AML-193 (cell line): ENCODE measurements at regions not wholly inside any gene's neighbourhood (a gene's known extent, or its start where the extent isn't known, plus 50 kb on each side); places are given as distances from the start of the nearest gene placed in this dataset.
A peak's percentile ranks its signal among the peaks of the same experiment; 100 is the strongest.
"Not testable (repeated sequence)": the region's sequence is repeated elsewhere in the genome, so short reads cannot be mapped to it uniquely, and the experiment has no call there.

ENCODE experiments used
- DNase-seq, 2 experiments: peaks; one replicate each; lab custom pipeline; 2025; lab: John Stamatoyannopoulos, UW

- no peak for DNase-seq
Measured at GRCh38 chr6:122276637-122277036, 122.8 kb upstream of the HSF2 start.

DNA sequence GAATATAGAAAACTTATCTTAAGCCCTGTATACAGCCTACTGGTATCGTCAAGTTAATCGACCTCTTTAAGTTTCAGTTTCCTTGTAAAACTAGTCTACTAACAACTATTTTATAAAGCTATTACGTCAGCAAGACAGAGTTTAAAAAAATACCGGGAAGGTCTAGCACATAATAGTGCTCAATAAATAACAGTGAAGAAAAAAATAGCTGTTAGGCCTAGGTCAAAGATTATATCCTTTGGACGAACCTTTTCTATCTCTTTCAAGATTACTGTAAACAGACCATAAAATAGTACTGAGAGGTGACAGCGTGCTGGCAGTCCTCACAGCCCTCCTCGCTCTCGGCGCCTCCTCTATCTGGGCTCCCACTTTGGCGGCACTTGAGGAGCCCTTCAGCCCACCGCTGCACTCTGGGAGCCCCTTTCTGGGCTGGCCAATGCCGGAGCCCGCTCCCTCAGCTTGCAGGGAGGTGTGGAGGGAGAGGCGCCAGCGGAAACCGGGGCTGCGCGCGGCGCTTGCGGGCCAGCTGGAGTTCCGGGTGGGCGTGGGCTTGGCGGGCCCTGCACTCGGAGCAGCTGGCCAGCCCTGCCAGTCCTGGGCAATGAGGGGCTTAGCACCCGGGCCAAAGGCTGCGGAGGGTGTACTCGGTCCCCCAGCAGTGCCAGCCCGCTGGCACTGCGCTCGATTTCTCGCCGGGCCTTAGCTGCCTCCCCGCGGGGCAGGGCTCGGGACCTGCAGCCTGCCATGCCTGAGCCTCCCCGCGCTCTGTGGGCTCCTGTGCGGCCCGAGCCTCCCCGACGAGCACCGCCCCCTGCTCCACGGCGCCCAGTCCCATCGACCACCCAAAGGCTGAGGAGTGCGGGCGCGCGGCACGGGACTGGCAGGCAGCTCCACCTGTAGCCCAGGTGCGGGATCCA is 119.1 kb upstream of the HSF2 start:
- DNase-seq, result not testable (repeated sequence)

- DNase-seq, result no peak
Measured at GRCh38 chr6:122283884-122284283, 115.6 kb upstream of the HSF2 start.

GRCh38 chr6:122284848-122285247 is 114.6 kb upstream of the HSF2 start:
- DNase-seq, result no peak

DNA sequence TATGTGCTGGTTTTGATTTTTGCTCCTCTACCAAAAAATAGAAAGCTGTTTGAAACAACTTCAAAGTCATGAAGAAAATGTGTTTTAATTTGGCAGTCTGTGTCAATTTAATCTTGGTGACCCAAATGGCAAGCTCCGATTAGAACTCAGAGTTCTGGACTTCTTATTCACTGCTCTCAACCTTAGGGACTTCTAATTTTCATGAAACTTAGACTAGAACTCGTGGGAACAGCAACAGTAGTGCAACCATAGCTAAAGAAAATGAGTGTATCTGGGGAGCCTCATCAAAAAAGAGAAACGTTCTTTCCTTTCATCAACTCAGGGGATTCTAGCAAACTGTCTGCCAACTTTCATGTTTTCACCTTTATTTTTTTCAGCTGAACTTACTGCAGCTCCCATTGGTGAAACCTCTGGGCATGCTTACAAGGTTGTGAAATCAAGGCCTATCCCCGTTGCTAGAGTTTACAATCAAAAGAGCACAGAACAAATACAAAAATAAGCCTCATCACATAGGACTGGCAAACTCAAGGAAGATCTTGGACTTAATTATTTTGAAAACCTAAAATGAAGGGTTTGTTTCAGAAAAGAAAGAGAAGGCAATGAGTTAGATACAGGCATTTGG is 114.0 kb upstream of the HSF2 start:
- no peak for DNase-seq

DNA sequence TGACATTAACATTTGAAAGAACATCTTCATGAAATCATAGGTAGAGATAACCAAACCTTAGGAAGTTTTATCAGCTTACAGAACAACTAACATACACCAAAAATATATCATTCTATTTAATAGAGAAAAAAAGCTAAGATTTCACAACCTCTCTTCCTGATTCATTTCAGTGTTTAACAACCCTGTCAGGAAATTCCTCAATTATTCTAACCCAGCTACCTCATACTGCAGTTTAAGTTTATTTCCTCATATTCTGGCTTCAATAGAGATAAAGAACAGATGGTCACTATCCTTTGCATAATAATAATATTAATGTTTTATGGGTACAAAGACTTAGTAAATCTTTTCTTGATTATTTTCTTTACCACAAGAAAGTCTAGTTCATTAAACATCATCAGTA is 112.9 kb upstream of the HSF2 start:
- DNase-seq, result peak; percentile 33 to 42

DNA sequence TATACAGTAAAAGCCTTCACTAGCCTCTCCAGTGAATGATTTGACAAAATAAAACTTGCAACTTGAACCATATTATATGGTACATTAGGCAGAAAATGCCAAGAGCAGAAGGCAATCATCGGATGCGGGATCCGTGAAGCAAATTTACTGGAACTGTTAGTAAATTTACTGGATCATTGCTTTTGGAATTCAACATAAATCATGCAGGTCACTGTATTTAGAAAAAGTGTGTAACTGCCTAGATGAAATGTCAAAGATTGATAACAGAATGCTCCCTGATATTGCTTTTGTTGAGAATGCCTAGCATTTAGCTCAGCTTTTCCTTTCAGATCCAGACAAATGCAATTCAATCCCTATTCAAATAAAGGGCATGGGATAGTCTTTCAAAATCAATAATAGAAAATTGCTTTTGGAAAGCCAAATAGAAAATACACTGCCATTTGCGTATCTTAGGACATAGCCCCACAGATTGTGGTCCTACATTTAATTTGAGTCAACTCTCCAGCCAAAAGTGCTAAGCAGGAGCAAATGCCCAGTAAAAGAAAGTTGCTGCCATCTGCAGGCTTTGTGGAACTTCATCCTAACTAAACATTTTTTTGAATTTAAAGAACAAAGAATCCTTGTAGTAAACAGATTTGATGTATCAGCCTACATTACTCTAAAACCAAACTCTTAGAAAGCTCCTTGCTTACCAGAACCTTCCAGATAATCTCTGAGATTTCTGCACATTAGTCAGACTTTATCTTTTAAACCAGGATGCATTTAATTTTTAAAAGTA is 109.5 kb upstream of the HSF2 start:
- no peak for DNase-seq

DNA sequence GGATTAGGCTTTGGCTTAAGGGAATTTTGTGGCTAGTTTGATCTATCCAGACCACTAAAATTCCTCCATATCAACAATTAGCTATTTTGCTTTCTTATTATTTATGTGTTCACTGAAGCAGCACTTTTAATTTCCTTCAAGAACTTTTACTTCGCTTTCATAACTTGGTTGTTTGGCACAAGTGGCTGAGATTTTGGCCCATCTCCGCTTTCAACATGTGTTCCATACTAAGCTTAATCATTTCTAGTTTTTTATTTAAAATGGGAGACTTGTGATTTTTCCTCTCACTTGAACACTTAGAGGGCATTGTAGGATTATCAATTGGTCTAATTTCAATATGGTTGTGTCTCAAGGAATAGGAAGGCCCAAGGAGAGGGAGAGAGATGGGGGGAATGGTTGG is 102.4 kb upstream of the HSF2 start:
- no peak for DNase-seq

GRCh38 chr6:122302067-122302466 is 97.4 kb upstream of the HSF2 start:
- DNase-seq, result no peak

DNA sequence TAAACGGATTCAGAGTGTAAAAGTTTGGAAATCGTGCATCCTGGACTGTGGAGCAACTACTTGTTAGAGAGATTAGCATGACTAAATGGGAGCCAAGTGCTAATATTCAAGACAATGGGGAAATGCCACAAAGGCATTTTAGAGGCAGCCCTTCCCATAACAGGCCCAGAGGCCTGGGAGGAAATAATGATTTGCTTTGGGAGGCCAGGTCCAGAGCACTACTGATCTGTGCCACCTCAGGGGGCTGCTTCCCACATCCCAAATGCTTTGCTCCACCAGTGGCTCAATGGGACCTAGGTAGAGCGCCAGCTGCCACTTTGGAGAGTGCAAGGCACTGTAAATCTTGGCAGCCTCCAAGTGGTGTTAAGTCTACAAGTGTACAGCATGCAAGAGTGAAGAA is 91.9 kb upstream of the HSF2 start:
- no peak for DNase-seq

DNA sequence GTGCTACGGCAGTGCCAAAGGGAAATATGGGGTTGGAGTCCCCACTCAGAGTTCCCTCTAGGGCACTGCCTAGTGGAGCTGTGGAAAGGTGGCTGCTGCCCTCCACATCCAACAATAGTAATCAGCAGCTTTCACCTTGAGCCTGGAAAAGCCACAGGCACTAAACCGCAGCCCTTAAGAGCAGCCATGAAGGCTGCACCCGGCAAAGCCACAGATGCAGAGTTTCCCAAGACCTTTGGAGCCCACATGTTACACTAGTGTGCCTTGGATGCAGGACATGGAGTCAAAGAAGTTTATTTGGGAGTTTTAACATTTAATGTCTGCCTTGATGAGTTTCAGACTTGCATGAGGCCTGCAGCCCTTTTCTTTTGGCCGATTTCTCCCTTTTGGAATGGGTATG is 91.4 kb upstream of the HSF2 start:
- no peak for DNase-seq

DNA sequence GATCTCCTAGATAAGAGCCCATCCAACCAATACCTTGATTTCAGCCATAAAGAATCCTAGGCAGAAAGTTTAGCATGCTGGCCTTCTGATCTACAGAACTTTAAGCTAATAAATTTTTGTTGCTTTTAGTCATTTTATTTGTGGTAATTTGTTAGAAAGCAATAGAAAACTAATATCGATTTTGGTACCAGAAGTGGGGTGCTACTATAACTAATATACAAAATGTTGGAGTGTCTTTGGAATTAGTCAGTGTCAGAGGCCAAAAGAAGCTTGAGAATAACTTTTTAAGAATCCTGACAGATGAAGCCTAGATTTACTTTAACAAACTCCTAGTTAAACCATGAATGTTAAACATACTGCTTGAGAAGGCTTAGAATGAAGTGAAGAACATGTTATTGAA is 83.6 kb upstream of the HSF2 start:
- no peak for DNase-seq

GRCh38 chr6:122322824-122323223 is 76.6 kb upstream of the HSF2 start:
- DNase-seq, result peak; percentile 35 to 37

- no peak for DNase-seq
Measured at GRCh38 chr6:122323361-122323760, 76.1 kb upstream of the HSF2 start.

- no peak for DNase-seq
Measured at GRCh38 chr6:122330315-122330714, 69.1 kb upstream of the HSF2 start.

GRCh38 chr6:122337645-122338044 is 61.8 kb upstream of the HSF2 start:
- DNase-seq, result no peak

- DNase-seq, result no peak
Measured at GRCh38 chr6:122339661-122340060, 59.8 kb upstream of the HSF2 start.

DNA sequence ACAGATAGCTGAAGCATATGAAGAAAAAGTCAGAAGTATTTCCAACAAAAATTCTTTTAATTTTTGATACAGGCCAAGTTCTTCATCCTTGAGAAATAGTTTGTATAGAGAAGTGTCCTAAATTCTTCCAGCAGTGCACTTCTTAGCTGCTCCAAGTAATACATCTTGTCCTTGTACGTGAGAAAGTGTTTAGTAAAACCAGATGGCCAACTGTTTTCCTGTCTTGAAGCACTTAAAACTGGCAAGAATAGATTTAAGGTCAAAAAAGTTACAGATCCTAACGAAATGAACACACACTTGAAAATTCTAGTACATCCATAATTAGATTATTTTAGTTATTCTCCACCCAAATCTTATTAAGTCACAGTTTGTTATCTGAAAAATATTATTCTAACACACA is 52.2 kb upstream of the HSF2 start:
- no peak for DNase-seq

- DNase-seq, result no peak
Measured at GRCh38 chr6:122347751-122348150, 51.7 kb upstream of the HSF2 start.
